ENCODE measurements at regions not wholly inside any gene's neighbourhood (a gene's known extent, or its start where the extent isn't known, plus 50 kb on each side); places are given as distances from the start of the nearest gene placed in this dataset.

DNA sequence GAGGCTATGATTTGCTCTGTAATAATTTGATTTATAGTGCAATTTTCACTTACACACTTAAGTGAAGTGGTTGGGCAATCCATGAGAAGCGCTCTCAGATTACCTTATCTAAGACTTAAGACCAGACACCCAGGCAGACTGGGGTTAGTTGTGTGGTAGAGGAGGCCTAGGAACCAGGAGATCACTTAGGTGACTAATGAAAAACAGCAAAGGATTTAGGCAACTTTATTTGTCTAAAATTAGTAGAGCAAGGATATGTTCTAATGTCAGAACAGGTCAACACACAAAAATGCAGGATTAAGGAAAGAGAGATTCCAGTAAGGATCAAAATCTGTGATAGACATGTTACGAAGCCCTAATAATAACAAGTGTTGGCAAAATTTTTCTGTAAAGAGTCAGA is 913.8 kb downstream of the TLE1 start:
- no peak overlapping the region for H3K27ac Mint-ChIP-seq
- no peaks in the 10 kb centered on the region for H3K79me1 ChIP-seq (ENCODE audit: insufficient read depth, low read depth, low read length, poor library complexity, severe bottlenecking)
- WGBS (ENCODE audit: extremely low coverage, insufficient read length, low lambda C conversion rate), result no CpG with 5 or more reads among the region's 2 CpGs

More for the DNA sequence above, 913.8 kb downstream of the TLE1 start:
- H3K4me3 Mint-ChIP-seq, result no peak overlapping the region
- H3K4me1 Mint-ChIP-seq, result no peaks in the 10 kb centered on the region
- H2BK15ac ChIP-seq (ENCODE audit: low read depth, low read length), result no peak overlapping the region
- H3K56ac ChIP-seq (ENCODE audit: insufficient read length, low read depth, low read length), result no peak overlapping the region
- H3K9ac ChIP-seq (ENCODE audit: extremely low read depth, insufficient read length, low read length), result no peak overlapping the region
- H3K14ac ChIP-seq (ENCODE audit: insufficient read depth, low read length), result no peak overlapping the region
- H3K36me3 Mint-ChIP-seq (ENCODE audit: insufficient read depth in 1 of 3, low read depth in 3 of 3), result no peaks in the 10 kb centered on the region
- H3K79me2 ChIP-seq (ENCODE audit: insufficient read depth, low read length), result no peaks in the 10 kb centered on the region
- H3K27ac ChIP-seq (ENCODE audit: insufficient read length, low read depth, low read length), result no peak overlapping the region
- H3K4ac ChIP-seq (ENCODE audit: low read depth, low read length), result no peak overlapping the region
- no peak overlapping the region for H2BK12ac ChIP-seq (ENCODE audit: insufficient read length, low read depth, low read length)
- H3K23me2 ChIP-seq (ENCODE audit: insufficient read length, low read depth, low read length, poor library complexity, severe bottlenecking), result no peaks in the 10 kb centered on the region
- H3K27me3 ChIP-seq (ENCODE audit: insufficient read depth, low read length), result no peaks in the 10 kb centered on the region
- H4K20me1 ChIP-seq (ENCODE audit: control insufficient read depth, insufficient read depth, insufficient read length), result no peaks in the 10 kb centered on the region
- H3K9me3 ChIP-seq (ENCODE audit: control insufficient read depth, low read depth, low read length), result no peaks in the 10 kb centered on the region
- H3T11ph ChIP-seq (ENCODE audit: low read length), result no peak overlapping the region
- no peaks in the 10 kb centered on the region for H3K9me3 Mint-ChIP-seq
- TF ChIP-seq, protein P1, sequence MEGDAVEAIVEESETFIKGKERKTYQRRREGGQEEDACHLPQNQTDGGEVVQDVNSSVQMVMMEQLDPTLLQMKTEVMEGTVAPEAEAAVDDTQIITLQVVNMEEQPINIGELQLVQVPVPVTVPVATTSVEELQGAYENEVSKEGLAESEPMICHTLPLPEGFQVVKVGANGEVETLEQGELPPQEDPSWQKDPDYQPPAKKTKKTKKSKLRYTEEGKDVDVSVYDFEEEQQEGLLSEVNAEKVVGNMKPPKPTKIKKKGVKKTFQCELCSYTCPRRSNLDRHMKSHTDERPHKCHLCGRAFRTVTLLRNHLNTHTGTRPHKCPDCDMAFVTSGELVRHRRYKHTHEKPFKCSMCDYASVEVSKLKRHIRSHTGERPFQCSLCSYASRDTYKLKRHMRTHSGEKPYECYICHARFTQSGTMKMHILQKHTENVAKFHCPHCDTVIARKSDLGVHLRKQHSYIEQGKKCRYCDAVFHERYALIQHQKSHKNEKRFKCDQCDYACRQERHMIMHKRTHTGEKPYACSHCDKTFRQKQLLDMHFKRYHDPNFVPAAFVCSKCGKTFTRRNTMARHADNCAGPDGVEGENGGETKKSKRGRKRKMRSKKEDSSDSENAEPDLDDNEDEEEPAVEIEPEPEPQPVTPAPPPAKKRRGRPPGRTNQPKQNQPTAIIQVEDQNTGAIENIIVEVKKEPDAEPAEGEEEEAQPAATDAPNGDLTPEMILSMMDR (conservative IDR thresholded peaks at IDR 0.05), result no peak
- no peak overlapping the region for H3K18ac ChIP-seq (ENCODE audit: insufficient read length, low read depth, low read length)
- H4K91ac ChIP-seq (ENCODE audit: insufficient read length, low read depth, low read length), result no peak overlapping the region
- no peak overlapping the region for H2BK120ac ChIP-seq (ENCODE audit: low read depth, low read length, poor library complexity, severe bottlenecking)
- H2BK5ac ChIP-seq (ENCODE audit: insufficient read length, low read length), result no peak overlapping the region
- DNase-seq, result no peak
- H3K4me2 ChIP-seq (ENCODE audit: insufficient read depth, insufficient read length, low read length), result no peak overlapping the region
- no peak overlapping the region for H2AK5ac ChIP-seq (ENCODE audit: insufficient read length, low read length)
- H4K5ac ChIP-seq (ENCODE audit: insufficient read length, low read depth, low read length), result no peak overlapping the region
- H4K8ac ChIP-seq (replicated peaks; ENCODE audit: insufficient read length, low read depth, low read length), result no peak overlapping the region
- H2AFZ ChIP-seq (ENCODE audit: low read length), result no peak overlapping the region
- no peak overlapping the region for H3K23ac ChIP-seq (ENCODE audit: insufficient read length, low read depth, low read length)
- no peaks in the 10 kb centered on the region for H3K4me1 ChIP-seq (ENCODE audit: insufficient read depth, low read length)
- no peak overlapping the region for H2BK20ac ChIP-seq (ENCODE audit: low read depth, low read length, poor library complexity, severe bottlenecking)
- no peaks in the 10 kb centered on the region for H3K27me3 Mint-ChIP-seq (ENCODE audit: low read depth)

Data from H9 (cell line).